ENCODE measurements at regions not wholly inside any gene's neighbourhood (a gene's known extent, or its start where the extent isn't known, plus 50 kb on each side); places are given as distances from the start of the nearest gene placed in this dataset.

DNA sequence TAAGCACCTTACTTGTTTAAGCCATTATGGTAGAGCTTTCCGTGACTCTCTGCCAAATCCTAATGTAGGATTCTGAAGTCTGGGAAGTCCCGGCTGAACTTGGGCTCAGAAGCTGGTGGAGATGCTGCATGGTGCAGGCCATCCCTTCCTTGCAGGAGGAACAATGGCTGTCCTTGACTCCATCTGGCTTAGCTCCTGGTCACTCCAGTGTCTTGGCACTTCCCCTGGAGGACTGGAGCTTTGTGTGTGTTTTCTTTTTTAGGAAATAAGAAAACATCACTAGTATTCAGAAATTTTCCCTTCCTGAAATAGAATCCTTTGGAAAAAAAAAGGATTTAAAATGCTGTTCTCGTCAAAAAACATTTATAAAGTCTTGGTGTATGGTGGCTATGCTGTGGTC, 209.3 kb upstream of the ROPN1 start (continued):
- TF ChIP-seq, protein P1, sequence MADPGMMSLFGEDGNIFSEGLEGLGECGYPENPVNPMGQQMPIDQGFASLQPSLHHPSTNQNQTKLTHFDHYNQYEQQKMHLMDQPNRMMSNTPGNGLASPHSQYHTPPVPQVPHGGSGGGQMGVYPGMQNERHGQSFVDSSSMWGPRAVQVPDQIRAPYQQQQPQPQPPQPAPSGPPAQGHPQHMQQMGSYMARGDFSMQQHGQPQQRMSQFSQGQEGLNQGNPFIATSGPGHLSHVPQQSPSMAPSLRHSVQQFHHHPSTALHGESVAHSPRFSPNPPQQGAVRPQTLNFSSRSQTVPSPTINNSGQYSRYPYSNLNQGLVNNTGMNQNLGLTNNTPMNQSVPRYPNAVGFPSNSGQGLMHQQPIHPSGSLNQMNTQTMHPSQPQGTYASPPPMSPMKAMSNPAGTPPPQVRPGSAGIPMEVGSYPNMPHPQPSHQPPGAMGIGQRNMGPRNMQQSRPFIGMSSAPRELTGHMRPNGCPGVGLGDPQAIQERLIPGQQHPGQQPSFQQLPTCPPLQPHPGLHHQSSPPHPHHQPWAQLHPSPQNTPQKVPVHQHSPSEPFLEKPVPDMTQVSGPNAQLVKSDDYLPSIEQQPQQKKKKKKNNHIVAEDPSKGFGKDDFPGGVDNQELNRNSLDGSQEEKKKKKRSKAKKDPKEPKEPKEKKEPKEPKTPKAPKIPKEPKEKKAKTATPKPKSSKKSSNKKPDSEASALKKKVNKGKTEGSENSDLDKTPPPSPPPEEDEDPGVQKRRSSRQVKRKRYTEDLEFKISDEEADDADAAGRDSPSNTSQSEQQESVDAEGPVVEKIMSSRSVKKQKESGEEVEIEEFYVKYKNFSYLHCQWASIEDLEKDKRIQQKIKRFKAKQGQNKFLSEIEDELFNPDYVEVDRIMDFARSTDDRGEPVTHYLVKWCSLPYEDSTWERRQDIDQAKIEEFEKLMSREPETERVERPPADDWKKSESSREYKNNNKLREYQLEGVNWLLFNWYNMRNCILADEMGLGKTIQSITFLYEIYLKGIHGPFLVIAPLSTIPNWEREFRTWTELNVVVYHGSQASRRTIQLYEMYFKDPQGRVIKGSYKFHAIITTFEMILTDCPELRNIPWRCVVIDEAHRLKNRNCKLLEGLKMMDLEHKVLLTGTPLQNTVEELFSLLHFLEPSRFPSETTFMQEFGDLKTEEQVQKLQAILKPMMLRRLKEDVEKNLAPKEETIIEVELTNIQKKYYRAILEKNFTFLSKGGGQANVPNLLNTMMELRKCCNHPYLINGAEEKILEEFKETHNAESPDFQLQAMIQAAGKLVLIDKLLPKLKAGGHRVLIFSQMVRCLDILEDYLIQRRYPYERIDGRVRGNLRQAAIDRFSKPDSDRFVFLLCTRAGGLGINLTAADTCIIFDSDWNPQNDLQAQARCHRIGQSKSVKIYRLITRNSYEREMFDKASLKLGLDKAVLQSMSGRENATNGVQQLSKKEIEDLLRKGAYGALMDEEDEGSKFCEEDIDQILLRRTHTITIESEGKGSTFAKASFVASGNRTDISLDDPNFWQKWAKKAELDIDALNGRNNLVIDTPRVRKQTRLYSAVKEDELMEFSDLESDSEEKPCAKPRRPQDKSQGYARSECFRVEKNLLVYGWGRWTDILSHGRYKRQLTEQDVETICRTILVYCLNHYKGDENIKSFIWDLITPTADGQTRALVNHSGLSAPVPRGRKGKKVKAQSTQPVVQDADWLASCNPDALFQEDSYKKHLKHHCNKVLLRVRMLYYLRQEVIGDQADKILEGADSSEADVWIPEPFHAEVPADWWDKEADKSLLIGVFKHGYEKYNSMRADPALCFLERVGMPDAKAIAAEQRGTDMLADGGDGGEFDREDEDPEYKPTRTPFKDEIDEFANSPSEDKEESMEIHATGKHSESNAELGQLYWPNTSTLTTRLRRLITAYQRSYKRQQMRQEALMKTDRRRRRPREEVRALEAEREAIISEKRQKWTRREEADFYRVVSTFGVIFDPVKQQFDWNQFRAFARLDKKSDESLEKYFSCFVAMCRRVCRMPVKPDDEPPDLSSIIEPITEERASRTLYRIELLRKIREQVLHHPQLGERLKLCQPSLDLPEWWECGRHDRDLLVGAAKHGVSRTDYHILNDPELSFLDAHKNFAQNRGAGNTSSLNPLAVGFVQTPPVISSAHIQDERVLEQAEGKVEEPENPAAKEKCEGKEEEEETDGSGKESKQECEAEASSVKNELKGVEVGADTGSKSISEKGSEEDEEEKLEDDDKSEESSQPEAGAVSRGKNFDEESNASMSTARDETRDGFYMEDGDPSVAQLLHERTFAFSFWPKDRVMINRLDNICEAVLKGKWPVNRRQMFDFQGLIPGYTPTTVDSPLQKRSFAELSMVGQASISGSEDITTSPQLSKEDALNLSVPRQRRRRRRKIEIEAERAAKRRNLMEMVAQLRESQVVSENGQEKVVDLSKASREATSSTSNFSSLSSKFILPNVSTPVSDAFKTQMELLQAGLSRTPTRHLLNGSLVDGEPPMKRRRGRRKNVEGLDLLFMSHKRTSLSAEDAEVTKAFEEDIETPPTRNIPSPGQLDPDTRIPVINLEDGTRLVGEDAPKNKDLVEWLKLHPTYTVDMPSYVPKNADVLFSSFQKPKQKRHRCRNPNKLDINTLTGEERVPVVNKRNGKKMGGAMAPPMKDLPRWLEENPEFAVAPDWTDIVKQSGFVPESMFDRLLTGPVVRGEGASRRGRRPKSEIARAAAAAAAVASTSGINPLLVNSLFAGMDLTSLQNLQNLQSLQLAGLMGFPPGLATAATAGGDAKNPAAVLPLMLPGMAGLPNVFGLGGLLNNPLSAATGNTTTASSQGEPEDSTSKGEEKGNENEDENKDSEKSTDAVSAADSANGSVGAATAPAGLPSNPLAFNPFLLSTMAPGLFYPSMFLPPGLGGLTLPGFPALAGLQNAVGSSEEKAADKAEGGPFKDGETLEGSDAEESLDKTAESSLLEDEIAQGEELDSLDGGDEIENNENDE (IDR thresholded peaks at IDR 0.05; ENCODE audit: insufficient replicate concordance, low read length), result no peak
- TF ChIP-seq SIX5 (IDR thresholded peaks at IDR 0.05; ENCODE audit: low read depth, low read length) (no peak), POLR2AphosphoS5 (IDR thresholded peaks at IDR 0.05; ENCODE audit: low read depth, low read length) (no peak), HDAC6 (IDR thresholded peaks at IDR 0.05; ENCODE audit: low read depth, low read length) (no peak), TCF12 (IDR thresholded peaks at IDR 0.05; ENCODE audit: low read depth, low read length) (no peak), SAP30 (IDR thresholded peaks at IDR 0.05; ENCODE audit: insufficient read depth, insufficient replicate concordance, low read length) (no peak), POU5F1 (IDR thresholded peaks at IDR 0.05; ENCODE audit: low read depth, low read length) (no peak), YY1 (IDR thresholded peaks at IDR 0.05; ENCODE audit: low read depth, low read length) (no peak), JUND (IDR thresholded peaks at IDR 0.05; ENCODE audit: low read length) (no peak), BACH1 (IDR thresholded peaks at IDR 0.05; ENCODE audit: low read length) (no peak), SP4 (IDR thresholded peaks at IDR 0.05; ENCODE audit: low read length) (no peak), CREB1 (IDR thresholded peaks at IDR 0.05) (no peak), RFX5 (IDR thresholded peaks at IDR 0.05; ENCODE audit: borderline replicate concordance, low read depth, low read length) (no peak)
- TF ChIP-seq, protein P2, sequence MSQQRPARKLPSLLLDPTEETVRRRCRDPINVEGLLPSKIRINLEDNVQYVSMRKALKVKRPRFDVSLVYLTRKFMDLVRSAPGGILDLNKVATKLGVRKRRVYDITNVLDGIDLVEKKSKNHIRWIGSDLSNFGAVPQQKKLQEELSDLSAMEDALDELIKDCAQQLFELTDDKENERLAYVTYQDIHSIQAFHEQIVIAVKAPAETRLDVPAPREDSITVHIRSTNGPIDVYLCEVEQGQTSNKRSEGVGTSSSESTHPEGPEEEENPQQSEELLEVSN (IDR thresholded peaks at IDR 0.05), result no peak
